ENCODE measurements at regions not wholly inside any gene's neighbourhood (a gene's known extent, or its start where the extent isn't known, plus 50 kb on each side); places are given as distances from the start of the nearest gene placed in this dataset.

GRCh38 chr3:118272991-118273390 lies 761.7 kb downstream of the IGSF11 start:
- TF ChIP-seq CTCF (IDR thresholded peaks at IDR 0.05 in 8 of 11, conservative IDR thresholded peaks at IDR 0.05 in 3 of 11) (no peak), POLR2AphosphoS5 (IDR thresholded peaks at IDR 0.05) (no peak), POLR2A (IDR thresholded peaks at IDR 0.05) (no peak)

Measured in spleen (tissue), 7 donors.